ENCODE measurements at regions not wholly inside any gene's neighbourhood (a gene's known extent, or its start where the extent isn't known, plus 50 kb on each side); places are given as distances from the start of the nearest gene placed in this dataset.

DNA sequence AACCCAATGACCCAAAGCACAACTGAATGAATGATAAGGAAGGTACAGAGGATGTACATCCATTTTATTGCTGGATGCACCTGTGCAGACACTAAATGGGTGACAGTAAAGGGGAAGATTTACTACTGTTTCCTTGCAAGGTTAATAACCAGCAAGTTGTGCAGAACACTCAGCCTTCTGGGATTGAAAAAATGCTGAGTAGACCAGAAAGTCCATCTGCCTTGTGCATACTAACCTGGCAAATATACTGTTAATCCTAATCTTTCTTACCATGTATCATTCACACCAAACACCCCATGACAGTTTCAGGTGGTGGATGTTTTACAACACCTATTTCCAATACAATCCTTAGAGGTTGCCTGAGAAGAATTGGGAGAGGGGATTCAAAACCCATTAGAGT, 814.1 kb upstream of the NRXN1 start:
- TF ChIP-seq, protein P1, sequence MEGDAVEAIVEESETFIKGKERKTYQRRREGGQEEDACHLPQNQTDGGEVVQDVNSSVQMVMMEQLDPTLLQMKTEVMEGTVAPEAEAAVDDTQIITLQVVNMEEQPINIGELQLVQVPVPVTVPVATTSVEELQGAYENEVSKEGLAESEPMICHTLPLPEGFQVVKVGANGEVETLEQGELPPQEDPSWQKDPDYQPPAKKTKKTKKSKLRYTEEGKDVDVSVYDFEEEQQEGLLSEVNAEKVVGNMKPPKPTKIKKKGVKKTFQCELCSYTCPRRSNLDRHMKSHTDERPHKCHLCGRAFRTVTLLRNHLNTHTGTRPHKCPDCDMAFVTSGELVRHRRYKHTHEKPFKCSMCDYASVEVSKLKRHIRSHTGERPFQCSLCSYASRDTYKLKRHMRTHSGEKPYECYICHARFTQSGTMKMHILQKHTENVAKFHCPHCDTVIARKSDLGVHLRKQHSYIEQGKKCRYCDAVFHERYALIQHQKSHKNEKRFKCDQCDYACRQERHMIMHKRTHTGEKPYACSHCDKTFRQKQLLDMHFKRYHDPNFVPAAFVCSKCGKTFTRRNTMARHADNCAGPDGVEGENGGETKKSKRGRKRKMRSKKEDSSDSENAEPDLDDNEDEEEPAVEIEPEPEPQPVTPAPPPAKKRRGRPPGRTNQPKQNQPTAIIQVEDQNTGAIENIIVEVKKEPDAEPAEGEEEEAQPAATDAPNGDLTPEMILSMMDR (optimal IDR thresholded peaks at IDR 0.05 in 1 of 3, IDR thresholded peaks at IDR 0.05 in 1 of 3, conservative IDR thresholded peaks at IDR 0.05 in 1 of 3; ENCODE audit: extremely low read depth in 1 of 3, insufficient read depth in 2 of 3, low read length in 3 of 3), result no peak
- no peak for TF ChIP-seq EZH2 (IDR thresholded peaks at IDR 0.05; ENCODE audit: low read length)
